H9 (cell line): ENCODE measurements at regions not wholly inside any gene's neighbourhood (a gene's known extent, or its start where the extent isn't known, plus 50 kb on each side); places are given as distances from the start of the nearest gene placed in this dataset.

ENCODE experiments used
- DNase-seq: peaks from one replicate; pipeline ENCODE4 v3.0.0-alpha.2; 2017
- H2AFZ ChIP-seq: one replicate; pipeline ENCODE4 v1.6.1; 2013; ENCODE audit warnings: mild to moderate bottlenecking, low read length, control low read depth, moderate library complexity
- H2AK5ac ChIP-seq: 2 replicates; pipeline ENCODE4 v1.6.1; 2013; ENCODE audit warnings: low read length, control low read depth, mixed read lengths; ENCODE audit not compliant: insufficient read length
- H2BK120ac ChIP-seq: one replicate; pipeline ENCODE4 v1.6.1; 2013; ENCODE audit warnings: low read depth, mild to moderate bottlenecking, low read length, control low read depth, inconsistent platforms; ENCODE audit not compliant: poor library complexity, severe bottlenecking
- H2BK12ac ChIP-seq: 2 replicates; pipeline ENCODE4 v1.6.1; 2013; ENCODE audit warnings: low read length, control low read depth, mixed read lengths, low read depth; ENCODE audit not compliant: insufficient read length
- H2BK15ac ChIP-seq: 2 replicates; pipeline ENCODE4 v1.6.1; 2013; ENCODE audit warnings: low read depth, low read length, control low read depth
- H2BK20ac ChIP-seq: one replicate; pipeline ENCODE4 v1.6.1; 2013; ENCODE audit warnings: low read depth, mild to moderate bottlenecking, low read length, control low read depth, inconsistent platforms; ENCODE audit not compliant: poor library complexity, severe bottlenecking
- H2BK5ac ChIP-seq: 2 replicates; pipeline ENCODE4 v1.6.1; 2013; ENCODE audit warnings: low read length, control low read depth, mixed read lengths; ENCODE audit not compliant: insufficient read length
- H3K14ac ChIP-seq: 2 replicates; pipeline ENCODE4 v1.6.1; 2013; ENCODE audit warnings: low read length, control low read depth; ENCODE audit not compliant: insufficient read depth
- H3K18ac ChIP-seq: 2 replicates; pipeline ENCODE4 v1.6.1; 2013; ENCODE audit warnings: low read depth, mild to moderate bottlenecking, mixed read lengths, low read length, control low read depth; ENCODE audit not compliant: insufficient read length
- H3K23ac ChIP-seq: 2 replicates; pipeline ENCODE4 v1.6.1; 2013; ENCODE audit warnings: low read length, control low read depth, mixed read lengths, low read depth; ENCODE audit not compliant: insufficient read length
- H3K23me2 ChIP-seq: 2 replicates; pipeline ENCODE4 v1.6.1; 2013; ENCODE audit warnings: low read depth, mild to moderate bottlenecking, mixed read lengths, low read length, control low read depth; ENCODE audit not compliant: insufficient read length, poor library complexity, severe bottlenecking
- H3K27ac ChIP-seq: 2 replicates; pipeline ENCODE4 v1.5.1; 2013; ENCODE audit warnings: low read length, control low read depth, mixed read lengths, low read depth; ENCODE audit not compliant: insufficient read length
- H3K27me3 ChIP-seq: 2 replicates; pipeline ENCODE4 v1.6.1; 2013; ENCODE audit warnings: low read length, control low read depth, inconsistent platforms; ENCODE audit not compliant: insufficient read depth
- H3K4ac ChIP-seq: 2 replicates; pipeline ENCODE4 v1.6.1; 2013; ENCODE audit warnings: low read depth, mild to moderate bottlenecking, control low read depth, inconsistent platforms, low read length, moderate library complexity
- H3K4me1 ChIP-seq: 2 replicates; pipeline ENCODE4 v1.6.1; 2013; ENCODE audit warnings: low read length, control low read depth, inconsistent platforms; ENCODE audit not compliant: insufficient read depth
- H3K4me2 ChIP-seq: 2 replicates; pipeline ENCODE4 v1.6.1; 2013; ENCODE audit warnings: low read length, control low read depth, mixed read lengths; ENCODE audit not compliant: insufficient read length, insufficient read depth
- H3K56ac ChIP-seq: 2 replicates; pipeline ENCODE4 v1.6.1; 2013; ENCODE audit warnings: low read depth, mild to moderate bottlenecking, mixed read lengths, low read length, control low read depth; ENCODE audit not compliant: insufficient read length
- H3K79me1 ChIP-seq: 2 replicates; pipeline ENCODE4 v1.6.1; 2013; ENCODE audit warnings: low read depth, mild to moderate bottlenecking, moderate library complexity, low read length, control low read depth, inconsistent platforms; ENCODE audit not compliant: insufficient read depth, poor library complexity, severe bottlenecking
- H3K79me2 ChIP-seq: 2 replicates; pipeline ENCODE4 v1.6.1; 2013; ENCODE audit warnings: low read length, control low read depth, inconsistent platforms; ENCODE audit not compliant: insufficient read depth
- H3K9ac ChIP-seq: 2 replicates; pipeline ENCODE4 v1.6.1; 2013; ENCODE audit warnings: low read length, control low read depth, mixed read lengths; ENCODE audit not compliant: insufficient read length; ENCODE audit errors: extremely low read depth
- H3K9me3 ChIP-seq: one replicate; pipeline ENCODE4 v1.6.1; 2013; ENCODE audit warnings: low read depth, low read length, inconsistent platforms; ENCODE audit not compliant: control insufficient read depth
- H3T11ph ChIP-seq: one replicate; pipeline ENCODE4 v1.6.1; 2013; ENCODE audit warnings: mild to moderate bottlenecking, low read length, control low read depth, inconsistent platforms
- H4K20me1 ChIP-seq: one replicate; pipeline ENCODE4 v1.6.1; 2013; ENCODE audit not compliant: control insufficient read depth, insufficient read length, insufficient read depth
- H4K5ac ChIP-seq: 2 replicates; pipeline ENCODE4 v1.6.1; 2013; ENCODE audit warnings: low read depth, mild to moderate bottlenecking, mixed read lengths, low read length, control low read depth; ENCODE audit not compliant: insufficient read length
- H4K8ac ChIP-seq: replicated peaks from 2 replicates; pipeline ENCODE4 v1.6.1; 2013; ENCODE audit warnings: low read length, control low read depth, mixed read lengths, low read depth; ENCODE audit not compliant: insufficient read length
- H4K91ac ChIP-seq: 2 replicates; pipeline ENCODE4 v1.6.1; 2013; ENCODE audit warnings: low read depth, mild to moderate bottlenecking, moderate library complexity, mixed read lengths, low read length, control low read depth; ENCODE audit not compliant: insufficient read length
- H3K27ac Mint-ChIP-seq, 3 experiments: 2 replicates in 2 of 3; 3 replicates in 1 of 3; pipeline ENCODE4 v1.8.0; 2020 to 2021; ENCODE audit warnings: mixed read lengths in 3 of 3, mild to moderate bottlenecking in 1 of 3, moderate library complexity in 1 of 3
- H3K27me3 Mint-ChIP-seq: 2 replicates; pipeline ENCODE4 v1.8.0; 2021; ENCODE audit warnings: low read depth, mild to moderate bottlenecking, moderate library complexity, mixed read lengths
- H3K36me3 Mint-ChIP-seq, 3 experiments: 2 replicates in 2 of 3; 3 replicates in 1 of 3; pipeline ENCODE4 v1.8.0; 2020 to 2021; ENCODE audit warnings: low read depth in 3 of 3, mixed read lengths in 3 of 3; ENCODE audit not compliant: insufficient read depth in 1 of 3
- H3K4me1 Mint-ChIP-seq, 2 experiments: 2 replicates each; pipeline ENCODE4 v1.8.0; 2020; ENCODE audit warnings: mixed read lengths in 2 of 2
- H3K4me3 Mint-ChIP-seq, 2 experiments: 2 replicates in 1 of 2; 3 replicates in 1 of 2; pipeline ENCODE4 v1.8.0; 2020 to 2021; ENCODE audit warnings: mild to moderate bottlenecking in 2 of 2, mixed read lengths in 2 of 2, moderate library complexity in 1 of 2
- H3K9me3 Mint-ChIP-seq, 2 experiments: 2 replicates in 1 of 2; 3 replicates in 1 of 2; pipeline ENCODE4 v1.8.0; 2020; ENCODE audit warnings: mild to moderate bottlenecking in 2 of 2, mixed read lengths in 2 of 2, moderate library complexity in 1 of 2
- CTCF ChIP-seq: fragments of 200-600 bp; sonication (generic); conservative IDR thresholded peaks from 3 replicates; pipeline ENCODE4 v1.8.0; 2021; ENCODE audit warnings: antibody characterized with exemption, mild to moderate bottlenecking
- WGBS: extraction: QIAGEN DNeasy Blood & Tissue Kit; methylation state at CpG from one replicate; pipeline ENCODE4 v1.1.7; 2013; ENCODE audit warnings: missing lambda C conversion rate, low lambda C conversion rate, mixed read lengths; ENCODE audit not compliant: insufficient read length; ENCODE audit errors: extremely low coverage; 5-methylcytosine and 5-hydroxymethylcytosine counted together

GRCh38 chr10:113491967-113492565 is 60.8 kb upstream of the HABP2 start:
- no peak overlapping the region for H3K56ac ChIP-seq
- no peak overlapping the region for H2AFZ ChIP-seq
- no peak for TF ChIP-seq CTCF
- H3K27me3 Mint-ChIP-seq: peaks cover 43% of the 10 kb centered on the region
- H3K9me3 ChIP-seq: no peaks in the 10 kb centered on the region
- H3K4me2 ChIP-seq: no peak overlapping the region
- no peaks in the 10 kb centered on the region for H3K27me3 ChIP-seq
- no peaks in the 10 kb centered on the region for H3K79me1 ChIP-seq
- no peak overlapping the region for H2AK5ac ChIP-seq
- no peak overlapping the region for H3T11ph ChIP-seq
- no peak overlapping the region for H3K23ac ChIP-seq
- H4K8ac ChIP-seq: no peak overlapping the region
- peaks cover 0 to 6% of the 10 kb centered on the region in 2 experiments; a peak in 2 of 4 replicates for H3K4me1 Mint-ChIP-seq
- no peak for DNase-seq
- no peaks in the 10 kb centered on the region for H3K4me1 ChIP-seq
- H3K4me3 Mint-ChIP-seq: no peak overlapping the region
- H3K27ac Mint-ChIP-seq: no peak overlapping the region
- WGBS: no CpG with 5 or more reads among the region's 3 CpGs
- H2BK15ac ChIP-seq: no peak overlapping the region
- H2BK12ac ChIP-seq: no peak overlapping the region
- H3K18ac ChIP-seq: no peak overlapping the region
- H4K5ac ChIP-seq: no peak overlapping the region
- H2BK120ac ChIP-seq: no peak overlapping the region
- H3K23me2 ChIP-seq: no peaks in the 10 kb centered on the region
- no peak overlapping the region for H3K27ac ChIP-seq
- H4K91ac ChIP-seq: no peak overlapping the region
- H3K9me3 Mint-ChIP-seq: no peaks in the 10 kb centered on the region
- H2BK20ac ChIP-seq: no peak overlapping the region
- H3K14ac ChIP-seq: no peak overlapping the region
- H3K4ac ChIP-seq: no peak overlapping the region
- H2BK5ac ChIP-seq: no peak overlapping the region
- no peaks in the 10 kb centered on the region for H3K79me2 ChIP-seq
- H3K9ac ChIP-seq: no peak overlapping the region
- no peaks in the 10 kb centered on the region for H4K20me1 ChIP-seq
- H3K36me3 Mint-ChIP-seq: no peaks in the 10 kb centered on the region
